Activated CD4-positive, alpha-beta T cell treated with anti-CD3 and anti-CD28 coated beads for 1 hour (primary cell): ENCODE measurements at regions not wholly inside any gene's neighbourhood (a gene's known extent, or its start where the extent isn't known, plus 50 kb on each side); places are given as distances from the start of the nearest gene placed in this dataset.

Experiments
- DNase-seq: peaks from one replicate; pipeline ENCODE4 v3.0.0-alpha.2; 2020

- no peak for DNase-seq
These were observed 58.2 kb upstream of the DMRTB1 start for GRCh38 chr1:53400761-53401674.

- no peak for DNase-seq
These were observed 57.1 kb upstream of the DMRTB1 start for GRCh38 chr1:53401813-53402745.

- DNase-seq, result no peak
These were observed 56.1 kb upstream of the DMRTB1 start for GRCh38 chr1:53402891-53403655.

- no peak for DNase-seq
These were observed 53.5 kb upstream of the DMRTB1 start for GRCh38 chr1:53405737-53406136.

- no peak for DNase-seq
These were observed 52.5 kb upstream of the DMRTB1 start for GRCh38 chr1:53406551-53407235.

- DNase-seq, result no peak
These were observed 51.0 kb upstream of the DMRTB1 start for GRCh38 chr1:53408013-53408754.

- no peak for DNase-seq
These were observed 50.5 kb upstream of the DMRTB1 start for GRCh38 chr1:53408755-53409129.

GRCh38 chr1:53409233-53409632 is 50.0 kb upstream of the DMRTB1 start:
- DNase-seq, result no peak
